Gastroesophageal sphincter (tissue), 3 donors: ENCODE measurements at regions not wholly inside any gene's neighbourhood (a gene's known extent, or its start where the extent isn't known, plus 50 kb on each side); places are given as distances from the start of the nearest gene placed in this dataset.

Source experiments
- EP300 ChIP-seq: sonication (generic); formaldehyde crosslinking; IDR thresholded peaks from one replicate; pipeline ENCODE4 v1.6.1; 2017; ENCODE audit warnings: antibody characterized with exemption, mild to moderate bottlenecking
- POLR2A ChIP-seq, 2 donors: fragments of 450-650 bp; IDR thresholded peaks; one replicate each; pipeline ENCODE4 v1.6.1; 2017; ENCODE audit warnings: antibody characterized with exemption in 2 of 2, mild to moderate bottlenecking in 2 of 2, moderate library complexity in 1 of 2
- POLR2AphosphoS5 ChIP-seq: sonication (generic); formaldehyde crosslinking; IDR thresholded peaks from one replicate; pipeline ENCODE4 v1.6.1; 2017; ENCODE audit warnings: antibody characterized with exemption
- TF ChIP-seq, protein P1 (sequence below), 4 experiments: fragments of 200-600 bp in 2 of 4; fragments of 450-650 bp in 2 of 4; sonication (generic) in 1 of 4; IDR thresholded peaks; one replicate each; pipeline ENCODE4 v1.5.1; 2017 to 2019; ENCODE audit warnings: antibody characterized with exemption in 4 of 4, mild to moderate bottlenecking in 2 of 4, moderate library complexity in 2 of 4

DNA sequence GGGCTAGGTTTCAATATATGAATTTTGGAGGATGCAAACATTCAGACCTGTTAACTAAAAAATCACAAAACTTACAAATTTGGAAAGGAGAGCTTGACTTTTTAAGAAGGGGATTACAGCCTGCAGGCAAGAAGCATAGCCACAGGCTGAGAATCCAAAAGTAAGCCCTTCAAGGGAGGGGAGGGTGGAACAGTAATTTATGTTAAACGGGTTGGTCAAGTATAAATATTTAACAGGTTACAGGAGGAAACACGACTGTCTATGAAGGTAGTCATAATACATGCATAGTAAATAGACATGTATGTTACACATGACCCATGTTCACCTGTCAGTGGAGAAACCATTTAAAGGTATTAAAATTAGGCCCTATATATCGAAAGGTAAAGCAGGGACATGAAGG lies 261.1 kb upstream of the RGS18 start:
- TF ChIP-seq, protein P1, sequence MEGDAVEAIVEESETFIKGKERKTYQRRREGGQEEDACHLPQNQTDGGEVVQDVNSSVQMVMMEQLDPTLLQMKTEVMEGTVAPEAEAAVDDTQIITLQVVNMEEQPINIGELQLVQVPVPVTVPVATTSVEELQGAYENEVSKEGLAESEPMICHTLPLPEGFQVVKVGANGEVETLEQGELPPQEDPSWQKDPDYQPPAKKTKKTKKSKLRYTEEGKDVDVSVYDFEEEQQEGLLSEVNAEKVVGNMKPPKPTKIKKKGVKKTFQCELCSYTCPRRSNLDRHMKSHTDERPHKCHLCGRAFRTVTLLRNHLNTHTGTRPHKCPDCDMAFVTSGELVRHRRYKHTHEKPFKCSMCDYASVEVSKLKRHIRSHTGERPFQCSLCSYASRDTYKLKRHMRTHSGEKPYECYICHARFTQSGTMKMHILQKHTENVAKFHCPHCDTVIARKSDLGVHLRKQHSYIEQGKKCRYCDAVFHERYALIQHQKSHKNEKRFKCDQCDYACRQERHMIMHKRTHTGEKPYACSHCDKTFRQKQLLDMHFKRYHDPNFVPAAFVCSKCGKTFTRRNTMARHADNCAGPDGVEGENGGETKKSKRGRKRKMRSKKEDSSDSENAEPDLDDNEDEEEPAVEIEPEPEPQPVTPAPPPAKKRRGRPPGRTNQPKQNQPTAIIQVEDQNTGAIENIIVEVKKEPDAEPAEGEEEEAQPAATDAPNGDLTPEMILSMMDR (IDR thresholded peaks at IDR 0.05): no peak
- TF ChIP-seq POLR2A (IDR thresholded peaks at IDR 0.05): no peak
- TF ChIP-seq POLR2AphosphoS5: no peak
- no peak for TF ChIP-seq EP300
